ENCODE measurements at regions not wholly inside any gene's neighbourhood (a gene's known extent, or its start where the extent isn't known, plus 50 kb on each side); places are given as distances from the start of the nearest gene placed in this dataset.

DNA sequence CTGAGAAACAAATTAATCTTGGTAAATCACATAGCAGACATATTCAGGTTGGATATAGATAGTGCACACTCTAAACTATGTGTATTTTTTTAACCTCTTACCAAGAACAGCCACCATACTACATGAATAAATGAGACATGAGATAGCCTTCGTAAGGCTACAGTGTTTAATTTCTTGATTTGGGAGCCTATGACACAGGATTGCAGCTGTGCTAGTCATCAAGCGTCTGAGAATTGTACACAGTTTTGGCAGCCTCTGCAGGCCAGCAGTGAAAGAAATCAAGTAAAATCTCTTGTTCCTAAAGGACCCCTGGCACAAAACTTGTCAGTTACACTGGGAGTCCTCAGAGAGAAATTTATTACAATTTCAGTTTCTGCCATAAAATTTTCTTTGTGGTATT, 236.1 kb downstream of the C12orf50 start:
- no peak for DNase-seq (ENCODE audit: low spot score)

GRCh38 chr12:87784350-87784749, 244.9 kb downstream of the C12orf50 start:
- no peak for DNase-seq (ENCODE audit: low spot score)

GRCh38 chr12:87783467-87783866, 245.7 kb downstream of the C12orf50 start:
- DNase-seq (ENCODE audit: low spot score): no peak

DNA sequence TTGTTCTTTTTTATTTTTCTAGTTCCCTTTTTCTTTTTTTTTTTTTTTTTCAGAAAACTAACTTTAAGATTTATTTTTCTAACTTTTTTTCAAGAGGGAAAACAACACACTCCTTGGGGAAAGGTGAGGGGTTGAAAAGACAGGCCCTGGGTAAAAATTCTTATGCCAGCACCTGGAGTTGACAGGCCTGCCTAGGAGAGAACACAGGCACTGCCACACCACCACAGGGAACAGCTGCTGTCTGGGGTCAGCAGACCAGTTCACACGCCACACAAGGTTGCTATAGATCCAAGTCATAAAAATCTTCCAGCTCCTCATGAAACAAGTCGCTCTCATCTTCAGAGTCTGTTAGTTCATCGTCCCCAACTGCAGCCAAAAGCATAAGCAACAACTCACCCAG, 246.4 kb downstream of the C12orf50 start:
- DNase-seq (ENCODE audit: low spot score): no peak

- DNase-seq (ENCODE audit: low spot score): no peak
These were observed 249.2 kb downstream of the C12orf50 start for GRCh38 chr12:87779858-87780498.

DNA sequence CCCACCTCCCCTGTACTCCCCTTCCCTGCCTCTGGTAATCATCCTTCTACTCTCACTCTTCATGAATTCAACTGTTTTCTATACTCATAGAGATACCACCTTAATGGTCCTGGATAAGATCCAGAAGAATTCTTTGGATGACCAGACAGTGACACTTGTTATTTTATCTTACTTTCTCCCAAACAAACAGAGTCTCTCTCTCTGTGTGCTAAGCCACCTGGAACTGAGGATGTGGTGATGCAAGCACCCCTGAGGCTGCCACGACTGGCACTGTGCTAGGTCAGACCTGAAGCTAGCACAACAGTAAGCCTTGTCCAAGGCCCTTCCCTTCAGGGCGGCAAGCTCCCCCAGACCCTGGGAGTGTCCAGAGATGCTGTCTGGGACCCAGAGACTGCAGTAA, 250.2 kb downstream of the C12orf50 start:
- DNase-seq (ENCODE audit: low spot score): no peak

DNA sequence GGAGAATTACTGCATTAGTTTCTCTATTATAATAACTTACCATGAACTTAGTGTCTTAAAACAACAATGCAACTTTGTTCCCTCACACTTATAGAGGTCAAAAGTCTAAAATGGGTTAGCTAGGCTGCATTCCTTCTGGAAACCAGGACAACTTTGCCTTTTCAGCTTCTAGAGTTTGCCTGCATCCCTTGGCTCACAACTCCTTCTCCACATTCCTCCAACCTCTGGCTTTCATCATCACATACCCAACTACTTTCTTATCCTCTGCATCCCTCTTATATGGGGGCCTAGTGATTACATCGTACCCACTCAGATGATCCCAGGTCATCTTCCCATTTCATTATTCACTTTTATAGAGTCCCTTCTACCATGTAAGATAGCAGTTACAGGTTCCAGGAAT, 251.1 kb downstream of the C12orf50 start:
- DNase-seq (ENCODE audit: low spot score): no peak

- DNase-seq (ENCODE audit: low spot score): no peak
These were observed 253.4 kb downstream of the C12orf50 start for GRCh38 chr12:87775784-87776183.

DNA sequence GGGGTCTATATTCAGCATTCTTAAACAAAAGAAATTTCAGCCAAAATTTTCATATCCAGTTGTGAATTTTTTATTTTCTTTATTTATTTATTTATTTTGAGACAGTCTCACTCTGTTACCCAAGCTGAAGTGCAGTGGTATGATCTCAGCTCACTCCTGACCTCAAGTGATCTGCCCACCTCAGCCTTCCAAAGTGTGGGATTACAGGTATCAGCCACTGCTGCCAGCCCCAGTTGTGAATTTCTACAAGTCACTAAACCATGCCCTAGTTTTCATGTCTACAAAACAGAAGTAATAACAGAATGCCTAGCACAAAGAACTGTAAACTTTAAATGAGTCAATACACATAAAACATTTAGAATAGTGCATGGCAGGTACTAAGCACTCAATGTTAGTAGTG, 254.2 kb downstream of the C12orf50 start:
- DNase-seq (ENCODE audit: low spot score): no peak

DNA sequence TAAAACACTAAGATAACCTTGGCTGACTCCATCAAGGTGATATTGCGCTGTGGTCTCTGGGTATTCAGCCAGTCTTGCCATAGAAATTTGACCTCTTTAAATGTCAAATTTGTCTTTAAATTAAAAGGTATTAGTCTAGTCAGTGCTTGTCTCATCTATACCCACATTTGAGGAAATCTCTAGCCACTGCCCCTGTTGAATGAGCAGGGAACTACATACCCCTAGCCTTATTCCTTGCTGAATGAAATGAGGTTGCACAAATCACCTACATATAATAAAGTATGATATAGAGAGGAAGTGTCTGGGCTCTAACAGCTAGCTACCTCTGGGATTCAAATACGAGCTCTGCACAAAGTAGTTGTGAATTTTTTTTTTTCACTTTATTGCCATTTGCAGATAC, 256.8 kb downstream of the C12orf50 start:
- DNase-seq (ENCODE audit: low spot score): no peak

DNA sequence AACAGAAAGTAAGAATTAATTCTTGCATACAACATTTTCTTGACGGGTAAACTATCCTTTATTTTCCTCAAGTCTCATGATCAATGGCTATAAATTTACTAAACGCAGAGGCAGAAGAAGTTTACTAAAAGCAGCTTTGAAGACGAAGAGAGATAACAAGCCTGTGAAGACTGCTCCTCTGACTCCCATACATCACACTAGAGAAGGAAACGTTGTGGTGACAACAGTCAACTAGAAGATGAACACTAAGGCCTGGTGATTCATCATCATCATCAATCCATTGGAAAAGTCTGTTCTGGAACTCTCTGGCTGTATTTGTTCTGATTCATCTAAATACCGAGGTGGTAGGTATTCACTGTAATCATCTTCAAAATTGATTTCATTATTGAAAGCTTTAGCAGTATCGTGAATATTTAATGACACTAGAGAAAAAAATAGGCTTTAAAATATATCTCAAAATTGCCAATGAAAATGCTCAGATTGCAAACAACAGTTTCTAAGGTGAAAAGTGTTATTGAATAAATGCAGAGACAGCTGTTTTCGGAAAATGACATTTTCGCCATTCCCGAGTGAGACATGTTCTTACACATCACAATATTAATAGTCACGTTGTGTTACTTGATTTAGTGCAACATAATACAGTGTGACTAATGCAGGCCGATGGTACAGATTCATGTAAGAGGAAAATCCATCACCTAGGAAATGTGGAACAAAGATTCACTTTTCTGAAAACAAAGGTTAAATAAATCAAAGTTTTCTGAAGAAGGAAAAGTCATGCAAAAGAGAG, 260.5 kb downstream of the C12orf50 start:
- no peak for DNase-seq (ENCODE audit: low spot score)

- no peak for DNase-seq (ENCODE audit: low spot score)
These were observed 263.2 kb downstream of the C12orf50 start for GRCh38 chr12:87766044-87766443.

GRCh38 chr12:87760943-87761342, 268.3 kb downstream of the C12orf50 start:
- DNase-seq (ENCODE audit: low spot score): no peak

DNA sequence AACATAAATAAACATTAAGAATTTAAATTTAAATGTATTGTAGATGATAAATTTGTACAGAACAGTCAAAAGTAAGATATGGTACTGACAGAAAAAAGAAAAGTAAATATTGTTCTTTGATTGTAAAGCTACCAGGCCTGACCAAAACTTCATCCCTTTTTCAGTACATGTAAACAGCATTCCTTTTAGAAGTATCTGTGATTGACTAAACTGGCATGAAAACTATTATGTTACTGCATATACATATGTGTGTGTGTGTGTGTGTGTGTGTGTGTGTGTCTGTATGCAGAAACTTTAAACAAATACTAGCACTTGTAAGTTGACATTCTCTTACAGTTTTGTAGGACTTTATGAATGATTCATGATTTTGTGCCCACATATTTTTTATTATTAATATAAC, 270.9 kb downstream of the C12orf50 start:
- no peak for DNase-seq (ENCODE audit: low spot score)

- DNase-seq (ENCODE audit: low spot score): no peak
These were observed 272.5 kb downstream of the C12orf50 start for GRCh38 chr12:87756721-87757120.

- DNase-seq (ENCODE audit: low spot score): no peak
These were observed 273.1 kb downstream of the C12orf50 start for GRCh38 chr12:87756111-87756510.

- no peak for DNase-seq (ENCODE audit: low spot score)
These were observed 300.1 kb downstream of the C12orf50 start for GRCh38 chr12:87728931-87729593.

DNA sequence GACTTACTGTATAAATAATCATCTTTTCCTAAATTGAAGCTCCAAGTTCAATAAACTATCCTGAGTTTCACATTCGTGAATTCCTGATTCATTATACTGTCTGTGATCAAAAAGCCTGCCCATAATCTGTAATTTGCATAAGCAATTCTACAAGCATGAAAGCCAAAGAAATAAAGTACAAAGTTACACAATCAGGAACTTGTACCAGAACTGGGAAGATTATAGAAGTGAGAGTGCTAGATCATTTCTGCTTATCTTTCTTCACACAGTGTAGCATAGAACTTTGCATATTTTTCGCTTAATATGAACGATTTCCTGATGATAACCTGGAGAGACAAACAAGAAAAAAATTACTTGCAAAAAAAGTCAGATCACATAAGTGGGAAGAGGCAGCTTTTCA, 308.2 kb downstream of the C12orf50 start:
- no peak for DNase-seq (ENCODE audit: low spot score)

DNA sequence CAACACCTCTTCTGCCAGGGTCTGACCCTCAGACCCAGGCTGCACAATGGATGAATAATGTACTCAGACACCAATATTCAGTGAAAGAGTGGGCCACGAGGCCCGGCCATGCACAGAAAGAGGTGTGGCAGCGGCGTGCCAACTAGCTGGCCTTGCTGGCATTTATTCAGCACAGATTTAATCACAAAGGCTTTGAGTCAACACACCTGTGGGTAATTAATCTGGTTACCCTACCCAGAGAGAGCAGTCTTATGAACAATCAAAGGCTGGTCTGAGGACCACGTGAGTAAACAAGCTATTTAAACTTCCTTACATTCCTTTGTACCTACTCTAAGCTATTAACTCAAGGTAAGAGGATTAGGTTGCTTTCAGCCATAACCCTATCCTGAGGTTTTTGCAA, 324.8 kb downstream of the C12orf50 start:
- DNase-seq (ENCODE audit: low spot score): no peak

DNA sequence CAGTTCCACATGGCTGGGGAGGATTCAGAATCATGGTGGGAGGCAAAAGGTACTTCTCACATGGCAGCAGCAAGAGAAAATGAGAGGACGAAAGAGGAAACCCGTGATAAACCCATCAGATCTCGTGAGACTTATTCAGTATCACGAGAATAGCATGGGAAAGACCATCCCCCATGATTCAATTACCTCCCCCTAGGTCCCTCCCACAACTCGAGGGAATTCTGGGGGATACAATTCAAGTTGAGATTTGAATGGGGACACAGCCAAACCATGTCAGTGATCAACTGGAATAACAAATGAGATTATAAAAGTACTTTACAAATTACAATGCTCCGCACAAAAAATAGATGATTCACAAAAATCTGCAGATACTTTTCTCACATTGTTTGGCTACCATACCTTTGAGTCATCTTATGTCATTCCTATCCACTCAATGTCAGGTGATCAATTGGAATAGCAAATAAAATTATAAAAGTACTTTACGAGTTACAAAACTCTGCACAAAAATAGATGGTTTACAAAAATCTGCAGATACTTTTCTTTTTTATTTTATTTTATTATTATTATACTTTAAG, 338.9 kb downstream of the C12orf50 start:
- DNase-seq (ENCODE audit: low spot score): no peak

- DNase-seq (ENCODE audit: low spot score): no peak
These were observed 340.0 kb downstream of the C12orf50 start for GRCh38 chr12:87689196-87689595.

DNA sequence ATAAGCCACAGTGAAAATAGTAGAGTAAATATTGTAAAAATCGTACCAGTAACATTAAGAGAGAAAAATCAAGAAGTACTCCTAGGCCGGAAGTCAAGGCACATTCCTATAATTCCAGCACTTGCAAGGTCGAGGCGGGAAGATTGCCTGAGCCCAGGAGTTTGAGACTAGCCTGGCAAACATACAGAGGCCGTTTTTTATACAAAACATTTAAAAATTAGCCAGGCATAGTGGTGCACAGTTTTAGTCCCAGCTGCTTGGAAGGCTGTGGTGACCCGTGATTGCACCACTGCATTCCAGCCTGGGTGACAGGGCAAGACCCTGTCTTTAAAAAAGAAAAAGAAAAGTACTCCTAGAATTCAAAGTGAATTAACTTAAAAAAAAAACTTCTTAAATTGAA, 341.8 kb downstream of the C12orf50 start:
- no peak for DNase-seq (ENCODE audit: low spot score)

DNA sequence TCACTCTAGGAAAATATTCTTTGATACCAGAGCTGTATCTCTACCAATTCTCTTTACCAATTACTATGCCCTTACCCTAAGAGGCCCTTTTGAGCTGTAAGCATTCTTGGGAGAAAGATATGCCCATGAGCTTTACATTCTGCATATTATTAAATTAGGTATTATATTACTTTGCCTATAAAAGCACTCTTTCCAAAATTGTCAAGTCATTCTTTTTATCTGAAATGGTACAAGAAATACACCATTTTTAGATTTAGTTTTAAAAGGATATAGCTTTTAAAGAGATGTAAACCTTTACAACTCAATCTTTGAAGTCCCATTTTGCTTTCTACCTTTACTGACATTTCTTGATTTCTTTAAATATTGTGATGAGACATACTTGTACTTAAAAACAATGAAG, 343.5 kb downstream of the C12orf50 start:
- DNase-seq (ENCODE audit: low spot score): no peak
